ENCODE measurements at regions not wholly inside any gene's neighbourhood (a gene's known extent, or its start where the extent isn't known, plus 50 kb on each side); places are given as distances from the start of the nearest gene placed in this dataset.
"Not testable (repeated sequence)": the region's sequence is repeated elsewhere in the genome, so short reads cannot be mapped to it uniquely, and the experiment has no call there.

DNA sequence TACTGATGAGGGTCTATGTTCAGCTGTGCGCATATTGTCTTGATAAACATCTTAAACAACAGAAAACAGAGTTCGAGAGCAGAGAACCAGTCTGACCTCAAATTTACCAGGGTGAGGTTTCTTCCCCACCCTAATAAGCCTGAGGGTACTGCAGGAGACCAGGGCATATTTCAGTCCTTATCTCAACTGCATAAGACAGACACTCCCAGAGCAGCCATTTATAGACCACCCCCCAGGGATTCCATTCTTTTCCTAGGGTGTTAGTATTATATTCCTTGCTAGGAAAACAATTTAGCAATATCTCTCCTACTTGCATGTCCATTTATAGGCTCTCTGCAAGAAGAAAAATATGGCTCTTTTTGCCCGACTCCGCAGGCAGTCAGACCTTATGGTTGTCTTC is 89.5 kb upstream of the POMZP3 start:
- DNase-seq (ENCODE audit: low spot score), result not testable (repeated sequence)

GRCh38 chr7:76712926-76713325 is 85.8 kb upstream of the POMZP3 start:
- not testable (repeated sequence) for DNase-seq (ENCODE audit: low spot score)

- DNase-seq (ENCODE audit: low spot score), result not testable (repeated sequence)
Observed at GRCh38 chr7:76711648-76712047, 84.6 kb upstream of the POMZP3 start.

DNA sequence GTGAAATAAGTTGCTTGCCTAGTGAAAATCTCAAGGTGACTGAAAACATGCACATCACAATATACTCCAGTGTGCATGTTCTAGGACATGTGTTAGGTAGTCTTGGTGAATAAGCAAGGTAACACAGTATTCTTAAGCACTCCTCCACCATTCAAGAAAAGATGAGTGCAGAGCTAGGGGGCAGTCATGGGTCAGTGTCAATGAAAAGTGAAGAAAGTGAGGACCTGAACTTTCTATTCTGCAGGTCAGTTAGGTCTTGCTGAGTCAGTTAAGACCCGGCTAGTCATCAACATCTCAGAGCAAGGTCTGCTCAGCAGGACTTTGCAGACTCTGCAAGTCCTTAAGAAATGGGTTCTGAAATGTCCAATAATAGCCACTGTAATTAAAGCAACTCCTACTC is 82.6 kb upstream of the POMZP3 start:
- not testable (repeated sequence) for DNase-seq (ENCODE audit: low spot score)

DNA sequence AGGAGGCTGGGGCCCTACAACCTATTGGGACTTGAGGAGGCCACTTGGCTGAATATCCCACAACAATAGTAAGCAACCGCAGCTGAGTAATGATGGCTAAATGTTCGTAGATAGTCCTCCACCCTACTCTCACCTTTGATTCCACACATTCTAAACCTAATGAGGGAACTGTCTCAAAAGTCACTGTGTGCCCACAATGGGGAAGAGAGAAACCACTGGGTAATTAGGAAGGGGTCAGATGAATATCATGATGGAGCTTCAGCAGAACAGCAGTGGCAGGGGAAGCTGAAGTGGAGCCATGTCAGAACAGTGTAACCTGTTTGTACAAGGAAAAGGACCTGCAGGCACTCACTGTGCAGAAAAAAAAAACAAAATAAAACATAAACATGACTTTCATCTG is 81.4 kb upstream of the POMZP3 start:
- DNase-seq (ENCODE audit: low spot score), result not testable (repeated sequence)

GRCh38 chr7:76703815-76704214 is 76.7 kb upstream of the POMZP3 start:
- not testable (repeated sequence) for DNase-seq (ENCODE audit: low spot score)

GRCh38 chr7:76686277-76686676 is 59.2 kb upstream of the POMZP3 start:
- DNase-seq (ENCODE audit: low spot score), result not testable (repeated sequence)

DNA sequence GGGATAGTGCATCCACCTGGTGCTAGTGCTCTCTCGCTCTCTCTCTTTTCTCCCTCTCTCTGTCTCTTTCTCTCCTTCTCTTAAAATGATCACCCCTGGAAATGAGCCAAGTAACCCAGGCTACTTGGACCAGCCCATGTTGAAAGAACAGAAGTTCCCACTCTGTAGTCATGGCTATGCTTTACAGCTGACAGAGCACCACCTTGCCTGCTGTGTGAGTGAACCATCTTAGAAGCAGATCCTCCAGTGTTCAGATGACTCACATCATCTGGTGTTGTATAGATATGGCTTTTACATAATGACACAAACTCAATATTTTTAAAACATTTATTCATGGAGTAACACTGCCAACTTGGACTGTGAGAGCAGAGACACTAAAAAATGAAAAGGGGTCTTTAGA is 57.7 kb upstream of the POMZP3 start:
- DNase-seq (ENCODE audit: low spot score), result not testable (repeated sequence)

DNA sequence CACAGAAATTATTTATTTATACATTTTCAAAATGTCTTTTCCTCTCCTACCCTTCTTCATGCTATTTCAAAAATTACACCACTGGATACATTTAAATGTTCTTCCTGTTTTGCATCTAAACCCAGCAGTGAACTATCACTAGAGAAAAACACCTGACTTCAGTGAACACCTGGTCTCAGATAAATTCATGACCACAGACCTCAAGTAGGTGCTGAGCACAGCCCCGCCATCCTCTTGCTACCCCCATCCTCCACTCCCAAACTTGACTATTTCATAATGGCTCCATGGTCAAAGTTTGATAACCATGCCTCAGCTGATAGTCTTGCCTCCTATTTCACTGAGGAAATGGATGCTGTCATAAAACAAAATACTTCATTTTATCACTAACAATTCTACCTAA is 56.6 kb upstream of the POMZP3 start:
- DNase-seq (ENCODE audit: low spot score), result not testable (repeated sequence)

GRCh38 chr7:76681810-76682209 is 54.7 kb upstream of the POMZP3 start:
- DNase-seq (ENCODE audit: low spot score), result not testable (repeated sequence)

DNA sequence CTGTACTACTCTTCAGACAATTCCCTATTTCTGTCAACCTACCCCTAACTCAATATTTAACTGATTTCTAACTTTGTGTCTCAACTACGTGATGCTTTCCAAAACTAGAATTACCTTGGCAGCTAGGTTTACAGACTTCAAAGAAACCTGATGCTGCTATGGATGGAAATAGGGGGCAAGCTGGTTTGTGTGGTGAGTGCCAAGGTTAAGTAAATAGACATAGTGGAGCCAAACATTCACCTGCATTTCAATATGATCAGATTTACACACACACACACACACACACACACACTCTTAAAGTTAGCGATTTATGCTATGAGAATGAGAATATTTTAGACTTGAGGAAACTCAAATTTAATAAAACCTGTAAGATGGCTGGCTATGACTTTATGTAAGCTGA is 52.1 kb upstream of the POMZP3 start:
- not testable (repeated sequence) for DNase-seq (ENCODE audit: low spot score)

- DNase-seq (ENCODE audit: low spot score), result not testable (repeated sequence)
Observed at GRCh38 chr7:76678500-76678899, 51.4 kb upstream of the POMZP3 start.

DNA sequence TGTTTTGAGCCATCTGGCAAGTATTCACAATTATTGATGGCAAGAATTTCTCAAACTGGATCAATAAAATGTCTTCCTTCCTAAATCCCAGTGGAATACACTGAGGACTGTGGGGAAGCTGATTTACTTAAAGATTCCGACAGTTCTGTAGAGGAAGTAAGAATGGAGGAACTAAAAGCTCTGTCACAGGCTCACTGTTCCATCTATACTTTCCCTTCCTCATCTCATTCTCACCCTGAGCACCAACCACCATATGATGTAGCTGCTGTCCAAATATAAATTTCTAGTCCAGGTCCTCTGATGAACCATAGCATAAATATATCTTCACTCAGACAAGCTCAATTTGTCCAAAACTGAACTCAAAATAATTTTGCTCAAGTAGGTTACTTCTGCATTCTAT is 49.8 kb upstream of the POMZP3 start:
- not testable (repeated sequence) for DNase-seq (ENCODE audit: low spot score)

Measured in COLO829 (cell line).